Fibroblast of peridontal ligament (primary cell): ENCODE measurements at regions not wholly inside any gene's neighbourhood (a gene's known extent, or its start where the extent isn't known, plus 50 kb on each side); places are given as distances from the start of the nearest gene placed in this dataset.

Source experiments
- DNase-seq: peaks from one replicate; pipeline ENCODE4 v3.0.0-alpha.2; 2010; ENCODE audit errors: extremely low read depth

DNA sequence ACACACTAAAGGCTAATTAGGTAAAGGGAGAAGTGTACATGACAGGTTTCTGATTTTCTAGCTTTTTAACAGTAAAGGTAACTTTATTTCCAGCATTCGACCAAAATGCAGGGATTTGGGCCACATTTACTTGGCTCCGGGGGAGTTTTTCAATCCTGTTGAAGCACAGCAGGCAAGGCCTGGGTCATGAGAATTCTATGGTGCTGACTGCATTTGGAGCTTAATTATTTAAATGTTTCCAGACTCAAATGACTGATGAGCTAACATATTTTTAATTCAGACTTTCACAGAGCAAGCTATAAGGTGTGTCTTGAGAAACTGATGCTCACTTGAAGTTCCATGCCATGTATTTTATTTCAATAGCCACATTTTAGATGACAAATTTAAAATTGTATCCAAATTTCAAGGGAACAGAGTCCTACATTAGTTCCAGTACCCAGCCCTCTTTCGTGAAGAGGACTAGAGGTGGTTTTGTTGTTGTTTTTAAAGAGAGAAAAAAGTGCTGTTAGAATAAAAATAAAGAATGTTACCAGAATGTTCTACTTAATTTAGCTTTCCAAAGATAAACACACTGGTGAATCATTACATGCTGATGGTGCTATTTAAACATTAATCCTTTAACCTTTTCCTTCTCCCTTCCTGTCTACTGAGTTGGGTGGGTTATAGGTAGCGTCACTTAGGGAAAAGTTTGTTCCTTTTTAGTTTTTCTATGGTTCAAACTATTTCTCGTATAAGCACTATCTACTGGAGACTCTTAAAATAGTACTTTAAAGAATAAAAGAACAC is 82.3 kb upstream of the PHACTR2 start:
- peak; percentile 52 for DNase-seq

DNA sequence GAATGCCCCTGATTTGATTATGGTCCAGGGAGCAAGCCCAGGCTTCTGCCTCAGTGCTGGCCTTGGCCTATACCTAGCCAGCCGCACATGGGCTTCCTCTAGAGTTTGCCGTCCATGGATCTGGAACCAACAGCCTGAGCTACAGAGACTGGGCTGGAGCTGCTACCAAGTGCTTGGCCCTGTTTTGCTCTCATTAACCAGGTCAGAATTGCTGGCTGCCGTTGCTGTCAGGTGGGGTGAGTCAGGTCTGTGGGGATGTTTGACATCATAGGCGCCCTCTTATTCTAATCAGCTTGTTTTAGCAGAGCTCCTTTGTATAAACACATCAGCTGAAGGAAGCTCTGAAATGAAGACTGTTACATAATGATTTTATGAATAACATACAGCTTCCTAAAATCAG is 83.1 kb upstream of the PHACTR2 start:
- peak; percentile 71 for DNase-seq

DNA sequence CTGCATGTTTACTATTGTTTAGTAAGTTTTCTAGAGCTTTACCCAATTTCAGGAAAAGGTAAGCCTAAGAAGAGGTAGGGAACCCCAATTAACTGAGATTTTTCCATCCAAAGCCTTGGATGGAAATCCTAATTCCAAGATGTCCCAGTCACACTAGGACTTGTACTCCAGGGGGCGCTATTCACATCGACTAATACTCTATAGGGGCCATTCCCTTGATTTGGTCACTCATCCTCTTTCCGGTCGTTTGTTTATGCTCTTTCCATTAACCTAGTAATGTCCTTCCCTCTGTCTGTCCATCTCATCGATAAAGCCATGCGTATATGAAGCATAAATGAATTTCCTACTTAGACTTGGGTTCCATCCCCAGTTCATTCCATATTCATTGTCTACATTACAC is 80.8 kb upstream of the FUCA2 start:
- DNase-seq, result no peak

DNA sequence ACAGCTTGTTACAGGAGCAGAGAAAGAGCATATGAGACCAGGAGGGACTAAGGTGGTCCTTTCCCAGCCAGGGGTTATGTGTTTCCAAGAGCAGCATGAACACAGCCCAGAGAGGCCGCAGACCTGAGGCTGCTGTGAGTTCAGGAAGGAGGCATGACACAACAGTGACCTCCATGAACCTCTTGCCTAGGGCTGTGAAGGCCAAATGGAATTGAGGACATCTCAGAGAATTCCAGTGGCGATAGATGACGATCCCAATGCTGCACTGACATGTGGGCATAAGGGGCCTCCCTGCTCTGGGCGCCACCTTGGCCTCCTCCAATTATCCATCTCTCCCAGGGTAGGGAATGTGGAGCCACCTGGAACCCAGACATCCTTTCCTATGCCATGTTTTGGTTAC is 79.9 kb upstream of the FUCA2 start:
- no peak for DNase-seq

DNA sequence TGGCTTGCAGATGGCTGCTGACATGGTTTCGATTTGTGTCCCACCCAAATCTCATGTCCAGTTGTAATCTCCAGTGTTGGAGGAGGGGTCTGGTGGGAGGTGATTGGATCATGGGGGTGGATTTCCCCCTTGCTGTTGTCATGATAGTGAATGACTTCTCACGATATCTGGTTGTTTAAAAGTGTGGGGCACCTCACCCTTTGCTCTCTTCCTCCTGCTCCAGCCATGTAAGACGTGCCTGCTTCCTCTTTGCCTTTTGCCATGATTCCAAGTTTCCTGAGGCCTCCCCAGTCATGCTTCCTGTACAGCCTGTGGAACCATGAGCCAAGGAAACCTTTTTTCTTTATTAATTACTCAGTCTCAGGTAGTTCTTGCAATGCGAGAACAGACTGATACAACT is 77.6 kb upstream of the FUCA2 start:
- no peak for DNase-seq

DNA sequence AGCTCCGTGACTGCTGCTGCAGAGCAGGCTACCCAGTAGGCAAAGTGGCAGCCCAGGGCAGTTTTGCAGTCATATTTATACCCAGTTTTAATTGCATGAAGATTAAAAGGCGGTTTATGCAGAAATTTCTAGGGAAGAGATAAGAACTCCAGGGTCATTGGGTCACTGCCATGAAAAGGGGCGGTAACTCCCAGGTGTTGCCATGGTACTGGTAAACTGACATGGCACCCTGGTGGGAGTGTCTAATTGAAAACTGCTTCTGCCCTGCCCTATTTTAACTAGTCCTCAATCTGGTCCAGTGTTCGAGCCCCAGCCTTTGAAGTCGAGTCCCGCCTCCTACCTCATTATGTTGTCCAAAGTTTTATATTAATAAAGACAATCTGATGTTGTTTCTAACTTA is 75.0 kb upstream of the FUCA2 start:
- no peak for DNase-seq

DNA sequence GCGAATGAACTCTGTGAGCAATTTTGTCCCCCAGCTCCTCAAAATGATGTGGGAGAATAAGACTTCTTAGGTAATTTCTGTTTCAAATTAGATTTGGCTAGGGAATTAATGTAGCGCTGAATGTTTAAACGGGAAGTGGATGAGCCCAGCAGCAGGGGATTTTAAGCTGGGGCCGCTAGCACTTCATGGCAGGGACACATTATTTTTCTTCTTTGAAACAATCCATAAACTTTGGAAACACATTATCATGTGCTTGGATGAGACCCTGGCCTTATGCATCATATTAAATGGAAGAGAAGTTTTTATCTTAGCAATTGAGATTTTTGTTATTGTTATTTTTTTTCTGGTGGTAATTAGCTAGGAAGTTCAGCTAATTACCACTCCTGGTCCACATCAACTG is 74.2 kb upstream of the FUCA2 start:
- no peak for DNase-seq

DNA sequence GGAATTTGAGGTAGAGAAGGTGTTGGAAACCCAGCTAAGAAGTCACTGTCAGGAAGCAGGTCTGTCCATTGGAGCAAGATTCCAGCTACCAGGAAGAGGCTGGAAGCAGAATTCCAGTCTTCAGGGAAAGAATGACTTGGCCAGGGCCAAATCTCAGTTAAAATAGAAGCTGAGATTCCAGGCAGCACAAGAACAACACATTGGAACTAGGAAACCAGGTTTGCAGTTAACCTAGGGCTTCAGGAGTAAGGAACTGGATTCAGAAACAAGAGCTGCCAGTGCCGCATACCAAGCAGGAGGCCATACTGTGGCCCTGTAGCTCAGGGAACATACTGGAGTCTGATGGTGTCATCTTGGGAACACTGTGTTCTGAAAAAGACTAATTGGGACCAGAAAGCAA is 73.7 kb upstream of the FUCA2 start:
- no peak for DNase-seq

DNA sequence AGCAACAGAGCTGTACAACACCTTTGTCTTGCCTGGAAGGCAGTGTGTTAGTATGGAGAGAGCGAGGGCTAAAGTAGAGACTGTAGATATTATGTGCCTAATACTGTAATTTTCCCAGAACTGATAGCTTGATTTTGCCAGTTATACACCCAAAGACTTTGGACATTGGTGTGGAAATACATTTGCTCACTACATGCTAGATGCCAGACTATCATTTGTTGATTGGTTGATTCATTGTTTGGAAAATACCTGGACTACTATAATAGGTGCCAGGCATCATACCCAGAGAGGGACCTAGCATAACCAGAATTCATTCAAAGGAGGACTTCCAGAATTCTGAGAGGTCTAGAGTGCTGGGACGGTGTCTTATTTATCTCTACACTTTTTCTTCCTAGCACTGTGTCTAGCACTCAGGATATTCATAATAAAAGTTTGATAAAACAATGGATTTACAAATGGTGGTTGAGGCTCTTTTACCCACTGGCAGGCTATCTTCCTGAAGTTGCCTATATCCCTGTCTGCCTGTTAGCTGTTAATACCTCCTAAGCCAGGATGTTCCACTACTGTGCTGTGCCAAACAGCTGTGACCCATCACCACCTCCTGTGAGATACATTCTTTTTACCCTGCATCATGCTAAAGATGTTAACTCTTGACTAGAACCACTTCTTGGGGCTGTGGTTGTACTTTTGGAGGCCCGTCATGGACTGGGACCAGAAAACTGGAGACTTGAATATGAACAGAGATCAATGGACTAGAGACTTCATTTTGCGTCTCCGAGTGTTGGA is 72.2 kb upstream of the FUCA2 start:
- peak; percentile 64 for DNase-seq

DNA sequence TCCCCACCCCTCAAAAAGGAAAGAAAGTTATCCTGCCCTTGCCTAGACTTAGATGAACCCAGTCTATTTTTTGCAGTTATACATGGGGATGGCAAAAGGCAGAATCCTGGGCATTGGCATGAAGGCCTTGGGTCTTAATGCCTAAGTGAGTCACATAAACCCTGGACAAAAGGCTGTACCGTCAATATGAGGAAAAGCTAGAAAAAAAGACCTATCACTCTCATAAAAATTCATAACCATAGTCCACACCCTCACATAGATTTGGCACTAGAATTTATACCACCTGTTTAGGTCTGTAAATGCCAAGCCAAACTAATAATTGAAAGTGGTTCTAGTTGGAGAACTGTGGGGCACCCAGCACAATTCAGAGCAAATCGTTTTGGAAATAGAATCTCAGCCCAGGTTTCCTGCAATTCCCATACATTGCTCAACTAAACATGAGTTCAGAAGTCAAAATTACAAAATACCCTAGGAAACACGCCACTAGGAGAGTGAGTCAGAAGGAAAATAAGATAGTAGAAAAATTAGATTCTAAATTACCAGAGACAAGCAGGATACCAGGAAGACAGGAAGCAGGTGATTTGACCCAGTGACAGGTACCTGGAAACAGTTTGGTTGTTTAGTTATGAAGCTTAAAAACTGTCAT is 70.4 kb upstream of the FUCA2 start:
- DNase-seq, result peak; percentile 78

DNA sequence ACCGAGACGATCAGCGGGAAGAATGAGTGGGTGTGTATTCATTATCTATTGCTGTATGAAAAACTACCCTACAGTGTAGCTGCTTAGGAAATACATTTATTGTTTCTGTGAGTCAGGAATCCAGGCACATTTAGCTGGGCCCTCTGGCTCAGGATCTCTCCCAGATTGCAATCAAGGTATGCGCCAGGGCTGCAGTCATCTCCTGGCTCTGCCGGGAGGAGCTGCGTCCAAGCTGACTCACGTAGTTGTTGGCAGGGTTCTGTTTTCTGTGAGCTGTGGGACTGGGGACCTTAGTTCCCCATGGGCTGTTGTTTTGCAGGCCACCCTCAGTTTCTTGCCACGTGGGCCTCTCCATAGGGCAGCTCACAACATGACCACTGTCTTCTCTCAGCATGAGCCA is 68.2 kb upstream of the FUCA2 start:
- peak; percentile 89 for DNase-seq

DNA sequence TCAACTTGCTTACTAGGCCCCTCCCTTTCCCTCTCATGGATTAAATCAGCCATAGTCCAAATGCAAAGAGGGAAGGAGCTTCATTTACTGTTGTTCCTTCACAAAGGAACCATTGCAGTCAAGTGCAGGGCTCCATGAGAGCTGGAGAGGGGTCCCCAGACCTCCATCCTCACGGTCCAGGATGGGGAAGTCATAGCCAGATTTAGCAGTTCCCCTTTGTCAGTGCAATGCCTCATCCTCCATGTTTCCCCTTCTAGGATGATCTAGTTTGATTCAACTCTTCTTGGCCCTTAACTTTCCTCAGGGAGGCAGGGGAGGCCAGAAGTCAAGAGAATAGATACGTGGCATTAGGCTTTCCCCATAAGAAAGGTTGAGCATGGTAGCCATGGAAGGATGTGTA is 66.5 kb upstream of the FUCA2 start:
- DNase-seq, result no peak

DNA sequence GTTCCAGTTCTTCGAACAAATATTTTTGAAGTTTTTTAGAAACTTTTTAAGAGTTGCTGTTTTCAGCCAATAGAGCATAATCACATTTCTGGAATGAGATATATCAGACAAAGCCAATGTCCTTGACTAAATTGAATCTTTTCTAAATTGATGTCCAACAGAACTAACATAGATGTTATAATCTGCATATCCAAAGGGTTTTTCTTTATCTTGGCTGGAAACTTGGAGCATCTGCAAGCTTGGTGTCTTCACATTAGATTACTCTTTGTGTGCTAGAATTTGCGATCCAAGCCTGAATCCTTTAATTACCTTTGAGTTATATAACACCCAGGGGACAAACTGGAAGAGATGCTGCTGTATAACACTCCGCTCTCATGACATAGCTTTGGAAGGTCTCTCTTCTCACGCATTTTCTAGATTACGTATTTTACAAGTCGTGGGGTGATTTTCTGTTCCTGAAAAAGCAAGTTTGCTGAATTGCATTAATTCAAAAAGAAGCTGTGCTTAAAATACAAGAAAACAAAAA is 64.4 kb upstream of the FUCA2 start:
- DNase-seq, result no peak

DNA sequence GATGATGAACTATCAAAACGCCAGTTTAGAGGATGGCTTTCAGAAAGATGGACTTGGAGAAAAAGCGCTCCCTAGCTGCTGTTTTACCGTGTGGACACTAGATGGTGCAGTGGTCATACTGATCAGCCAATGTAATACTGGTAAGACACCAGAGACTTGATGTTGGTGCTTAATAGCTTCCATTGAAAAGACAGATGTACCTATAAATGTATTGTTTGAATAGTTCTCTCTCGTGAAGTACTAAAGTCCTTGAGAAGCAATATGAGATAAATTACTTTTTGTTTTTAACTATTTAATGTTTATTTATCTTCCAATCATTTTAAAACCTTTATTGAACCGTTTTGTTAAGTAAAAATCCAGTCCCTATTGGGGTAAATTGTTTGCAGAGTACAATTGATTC is 63.9 kb upstream of the FUCA2 start:
- DNase-seq, result peak; percentile 94

DNA sequence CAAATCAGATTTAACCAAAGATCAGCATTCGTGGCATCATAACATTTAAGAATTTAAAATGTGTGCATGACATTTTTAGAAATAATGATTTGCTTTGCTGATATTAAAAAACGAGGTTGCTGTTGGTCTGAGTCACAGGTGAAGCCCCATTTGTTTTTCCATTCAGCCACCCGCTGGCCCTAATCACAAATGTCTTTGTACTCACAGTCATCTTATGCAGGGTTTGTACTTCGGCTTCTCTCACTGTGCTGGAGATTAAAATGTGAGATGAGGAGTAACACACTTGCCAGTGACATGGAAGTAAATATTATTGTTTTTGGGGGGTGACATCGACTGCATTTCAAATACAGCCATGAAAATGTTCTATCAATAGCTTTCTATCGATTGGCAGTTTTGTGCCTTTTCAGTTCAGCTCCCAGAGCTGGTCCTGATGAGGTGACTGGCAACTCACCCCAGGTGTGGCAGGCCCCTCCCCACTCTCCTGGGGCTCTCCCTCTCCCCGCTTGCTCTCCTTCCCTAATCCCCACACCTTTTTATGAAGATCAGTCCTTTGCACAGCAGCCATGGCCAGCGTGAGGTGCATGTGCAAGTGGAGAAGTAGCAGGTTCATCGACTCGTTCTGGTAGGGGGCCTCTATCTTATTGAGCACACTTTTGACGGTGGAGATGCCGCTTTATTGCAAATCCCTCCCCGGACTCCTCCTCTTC is 58.8 kb upstream of the FUCA2 start:
- DNase-seq, result no peak

DNA sequence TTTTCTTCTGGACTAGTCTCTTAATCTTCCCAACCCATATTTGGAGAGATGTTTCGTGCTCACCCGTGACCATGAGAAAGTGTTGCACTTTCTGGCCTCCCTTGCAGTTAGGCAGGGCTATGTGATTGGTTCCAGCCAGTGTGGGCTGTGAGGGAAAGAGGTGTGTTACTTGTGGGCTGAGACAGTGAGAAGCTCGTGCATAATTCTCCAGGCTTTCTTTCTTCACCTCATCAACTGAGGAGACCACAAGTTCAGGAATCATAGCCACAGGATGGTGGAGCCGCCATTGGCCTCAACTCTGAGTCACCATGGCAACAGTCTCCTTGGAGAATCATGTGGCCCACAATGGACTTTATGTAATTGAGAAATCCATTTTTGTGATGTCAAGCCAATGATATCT is 57.5 kb upstream of the FUCA2 start:
- peak; percentile 61 for DNase-seq

DNA sequence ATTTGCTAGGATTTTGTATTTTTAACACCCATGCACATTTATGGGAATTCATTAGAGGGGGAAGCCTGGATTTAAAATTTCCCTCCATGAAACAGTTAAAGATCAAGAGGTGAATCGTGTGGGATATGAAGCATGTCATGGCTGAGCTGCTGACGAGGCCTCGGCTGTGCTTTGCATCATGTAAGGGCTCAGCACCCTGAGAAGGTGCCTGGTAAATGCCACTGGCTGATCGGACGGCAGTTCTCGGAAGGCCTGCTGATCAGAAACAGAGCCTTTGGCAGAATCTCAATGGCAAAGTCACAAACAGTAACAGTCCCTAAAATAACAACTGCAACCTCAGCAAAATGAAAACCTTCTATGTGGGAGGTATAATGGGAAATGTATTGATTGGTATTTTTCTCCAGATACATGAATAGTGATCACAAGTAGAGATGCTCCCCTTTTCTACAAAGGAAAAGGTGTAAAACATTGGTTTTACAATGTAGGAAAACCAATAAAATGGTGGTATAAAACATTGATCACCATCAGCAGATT is 53.0 kb upstream of the FUCA2 start:
- no peak for DNase-seq

DNA sequence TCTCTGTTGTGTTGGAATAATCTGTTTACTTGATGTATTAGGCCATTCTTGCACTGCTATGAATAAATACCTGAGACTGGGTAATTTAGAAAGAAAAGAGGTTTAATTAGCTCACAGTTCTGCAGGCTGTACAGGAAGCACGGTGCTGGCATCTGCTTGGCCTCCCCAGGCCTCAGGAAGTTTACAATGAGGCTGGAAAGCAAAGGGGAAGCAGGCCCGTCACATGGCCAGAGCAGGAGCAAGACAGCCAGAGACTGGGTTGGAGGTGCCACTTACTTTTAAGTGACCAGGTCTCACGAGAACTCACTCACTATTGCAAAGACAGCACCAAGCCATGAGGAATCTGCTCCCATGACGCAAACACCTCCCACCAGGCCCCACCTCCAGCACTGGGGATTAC is 50.6 kb upstream of the FUCA2 start:
- DNase-seq, result no peak
